ENCODE measurements at regions not wholly inside any gene's neighbourhood (a gene's known extent, or its start where the extent isn't known, plus 50 kb on each side); places are given as distances from the start of the nearest gene placed in this dataset.

- TF ChIP-seq MLX (CRISPR knock-in tag; IDR thresholded peaks at IDR 0.05) (0 out of 2 replicates have a peak, but pooled peaks have one; percentile 7), CSRNP1 (CRISPR knock-in tag; IDR thresholded peaks at IDR 0.05) (no peak), HOXA3 (CRISPR knock-in tag; IDR thresholded peaks at IDR 0.05) (0 out of 2 replicates have a peak, but pooled peaks have one; percentile 38), POGZ (CRISPR knock-in tag; IDR thresholded peaks at IDR 0.05) (0 out of 2 replicates have a peak, but pooled peaks have one; percentile 27), NR2F2 (IDR thresholded peaks at IDR 0.05; ENCODE audit: borderline replicate concordance, low read depth) (peak; percentile 23; the same call in 1 of the 2 replicates), NFAT5 (CRISPR knock-in tag; IDR thresholded peaks at IDR 0.05) (no peak), ATF3 (CRISPR knock-in tag; IDR thresholded peaks at IDR 0.05) (0 out of 2 replicates have a peak, but pooled peaks have one; percentile 16), NR2F6 (IDR thresholded peaks at IDR 0.05) (peak; percentile 69), NR2F6 (CRISPR knock-in tag; IDR thresholded peaks at IDR 0.05) (peak; percentile 46; the same call in 1 of the 2 replicates), GATAD1 (CRISPR knock-in tag; IDR thresholded peaks at IDR 0.05) (0 out of 2 replicates have a peak, but pooled peaks have one; percentile 10), FOXA1 (IDR thresholded peaks at IDR 0.05) (no peak), FOXA1 (CRISPR knock-in tag; IDR thresholded peaks at IDR 0.05) (no peak), RBFOX2 (IDR thresholded peaks at IDR 0.05; ENCODE audit: low read depth, low read length) (peak; percentile 49; the same call in 1 of the 2 replicates), NFKB2 (CRISPR knock-in tag; IDR thresholded peaks at IDR 0.05; ENCODE audit: borderline replicate concordance) (0 out of 2 replicates have a peak, but pooled peaks have one; percentile 15), RXRA (CRISPR knock-in tag; IDR thresholded peaks at IDR 0.05) (peak; percentile 3; the same call in 1 of the 2 replicates), EEA1 (CRISPR knock-in tag; IDR thresholded peaks at IDR 0.05; ENCODE audit: borderline replicate concordance) (no peak), PRDM10 (CRISPR knock-in tag; IDR thresholded peaks at IDR 0.05; ENCODE audit: low read depth) (0 out of 2 replicates have a peak, but pooled peaks have one; percentile 24)
These were observed 130.5 kb downstream of the TOMM20 start (continued) for GRCh38 chr1:234997896-234998741.
